ENCODE measurements at regions not wholly inside any gene's neighbourhood (a gene's known extent, or its start where the extent isn't known, plus 50 kb on each side); places are given as distances from the start of the nearest gene placed in this dataset.

- TF ChIP-seq CTCF (IDR thresholded peaks at IDR 0.05; ENCODE audit: insufficient read depth, low read depth, low read length) = no peak
- H3K4me3 ChIP-seq (ENCODE audit: low read depth, low read length) = no peak overlapping the region
- no peak for DNase-seq (ENCODE audit: low read depth)
Observed at GRCh38 chr1:221106616-221107015, 227.4 kb downstream of the HLX start.

- no peak for DNase-seq (ENCODE audit: low read depth)
- no peak overlapping the region for H3K4me3 ChIP-seq (ENCODE audit: low read depth, low read length)
- no peak for TF ChIP-seq CTCF (IDR thresholded peaks at IDR 0.05; ENCODE audit: insufficient read depth, low read depth, low read length)
Observed at GRCh38 chr1:221109930-221110329, 230.7 kb downstream of the HLX start.

- no peak for TF ChIP-seq CTCF (IDR thresholded peaks at IDR 0.05; ENCODE audit: insufficient read depth, low read depth, low read length)
- H3K4me3 ChIP-seq (ENCODE audit: low read depth, low read length) = no peak overlapping the region
- DNase-seq (ENCODE audit: low read depth) = no peak
Observed at GRCh38 chr1:221117133-221117532, 237.9 kb downstream of the HLX start.

- DNase-seq (ENCODE audit: low read depth) = peak; percentile 57
- TF ChIP-seq CTCF (IDR thresholded peaks at IDR 0.05; ENCODE audit: insufficient read depth, low read depth, low read length) = no peak
- no peak overlapping the region for H3K4me3 ChIP-seq (ENCODE audit: low read depth, low read length)
Observed at GRCh38 chr1:221117548-221117951, 238.3 kb downstream of the HLX start.

GRCh38 chr1:221118176-221118937, 239.1 kb downstream of the HLX start:
- H3K4me3 ChIP-seq (ENCODE audit: low read depth, low read length) = no peak overlapping the region
- no peak for DNase-seq (ENCODE audit: low read depth)
- TF ChIP-seq CTCF (IDR thresholded peaks at IDR 0.05; ENCODE audit: insufficient read depth, low read depth, low read length) = no peak

- no peak for TF ChIP-seq CTCF (IDR thresholded peaks at IDR 0.05; ENCODE audit: insufficient read depth, low read depth, low read length)
- no peak for DNase-seq (ENCODE audit: low read depth)
Observed at GRCh38 chr1:221118938-221119320, 239.7 kb downstream of the HLX start.

GRCh38 chr1:221122501-221122900, 243.3 kb downstream of the HLX start:
- no peak for DNase-seq (ENCODE audit: low read depth)
- no peak for TF ChIP-seq CTCF (IDR thresholded peaks at IDR 0.05; ENCODE audit: insufficient read depth, low read depth, low read length)
- no peak overlapping the region for H3K4me3 ChIP-seq (ENCODE audit: low read depth, low read length)

More at GRCh38 chr1:221118938-221119320, 239.7 kb downstream of the HLX start:
- no peak overlapping the region for H3K4me3 ChIP-seq (ENCODE audit: low read depth, low read length)
